ENCODE measurements at regions not wholly inside any gene's neighbourhood (a gene's known extent, or its start where the extent isn't known, plus 50 kb on each side); places are given as distances from the start of the nearest gene placed in this dataset.

DNA sequence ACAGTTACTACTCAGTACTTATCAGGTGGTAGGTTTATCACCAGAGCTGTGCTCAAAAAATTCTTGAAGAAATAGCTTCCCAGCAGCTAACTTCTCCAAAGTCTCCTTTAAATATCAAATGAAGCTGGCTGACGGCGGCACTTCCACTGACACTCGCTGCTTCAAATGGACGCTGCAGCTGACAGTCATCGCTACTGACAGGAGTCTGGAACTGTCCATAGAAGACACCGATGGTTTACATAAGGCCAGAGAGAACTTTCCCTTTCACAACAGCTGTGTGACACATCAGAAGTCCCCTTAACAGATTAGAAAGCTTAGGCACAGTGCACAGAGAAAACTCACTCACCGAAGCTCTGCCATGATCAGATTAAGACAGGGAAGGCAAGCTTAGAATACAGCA, 270.2 kb downstream of the SHOX2 start:
- H3K27me3 ChIP-seq (replicated peaks; ENCODE audit: insufficient read depth), result no peaks in the 10 kb centered on the region
- in situ Hi-C loops (cut with MboI), result no loop called here
- no peaks in the 10 kb centered on the region for H3K9me3 ChIP-seq (ENCODE audit: low read depth)
- H2AFZ ChIP-seq, result no peak overlapping the region
- no peaks in the 10 kb centered on the region for H3K79me2 ChIP-seq (ENCODE audit: insufficient read depth)
- no peaks in the 10 kb centered on the region for H3K36me3 ChIP-seq (ENCODE audit: low read depth)
- 52 to 53% methylated on average over 7 of the region's 7 CpGs for WGBS, 2 experiments (ENCODE audit: low coverage in 1 of 2, low lambda C conversion rate in 2 of 2, missing lambda C conversion rate in 2 of 2)
- H3K9ac ChIP-seq, result no peak overlapping the region
- no peaks in the 10 kb centered on the region for H4K20me1 ChIP-seq (ENCODE audit: insufficient read depth)
- H3K9me2 ChIP-seq (ENCODE audit: insufficient read depth), result no peaks in the 10 kb centered on the region
- no peak overlapping the region for H3K4me3 ChIP-seq
- H3F3A ChIP-seq (ENCODE audit: insufficient read depth), result peaks cover 14% of the 10 kb centered on the region
- TF ChIP-seq EZH2phosphoT487 (IDR thresholded peaks at IDR 0.05; ENCODE audit: insufficient read depth, low read depth) (no peak), EZH2 (IDR thresholded peaks at IDR 0.05; ENCODE audit: insufficient read depth, poor library complexity, severe bottlenecking) (no peak)
- H3K27ac ChIP-seq, result no peak overlapping the region
- H3K4me2 ChIP-seq (ENCODE audit: unreplicated experiment), result no peak overlapping the region
- H3K4me1 ChIP-seq (ENCODE audit: insufficient read depth), result peaks cover 26% of the 10 kb centered on the region
- DNase-seq, result peak; percentile 8

DNA sequence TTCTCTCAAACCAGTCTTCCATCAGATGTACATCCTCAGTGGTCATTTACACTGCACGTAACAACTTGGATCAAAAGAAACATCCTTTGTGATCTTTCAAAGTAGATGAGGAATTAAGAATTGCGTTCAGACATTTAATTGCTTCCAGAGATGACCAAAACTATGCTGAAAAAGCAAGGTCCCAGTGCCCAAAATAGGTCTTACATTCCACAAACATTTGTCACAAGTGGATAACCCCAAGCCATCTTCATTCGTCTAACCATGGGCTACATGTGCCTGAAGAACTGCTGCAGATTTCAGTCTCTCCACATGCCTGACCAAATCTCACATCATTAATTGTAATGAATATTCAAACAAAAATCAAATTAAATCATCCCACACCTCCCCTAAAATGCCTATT, 273.6 kb downstream of the SHOX2 start:
- Histone ChIP-seq H3K79me2 (ENCODE audit: insufficient read depth) (no peaks in the 10 kb centered on the region), H3K4me1 (ENCODE audit: insufficient read depth) (peaks cover 23% of the 10 kb centered on the region), H3K4me3 (no peak overlapping the region), H3K9me2 (ENCODE audit: insufficient read depth) (no peaks in the 10 kb centered on the region), H3K9me3 (ENCODE audit: low read depth) (no peaks in the 10 kb centered on the region), H2AFZ (0 out of 2 replicates have a peak overlapping the region, but pooled peaks have one; percentile 4), H3K4me2 (ENCODE audit: unreplicated experiment) (peak overlapping the region; percentile 45), H3K27ac (no peak overlapping the region), H3F3A (ENCODE audit: insufficient read depth) (peaks cover 14% of the 10 kb centered on the region), H3K9ac (no peak overlapping the region), H3K36me3 (ENCODE audit: low read depth) (no peaks in the 10 kb centered on the region), H3K27me3 (replicated peaks; ENCODE audit: insufficient read depth) (no peaks in the 10 kb centered on the region), H4K20me1 (ENCODE audit: insufficient read depth) (no peaks in the 10 kb centered on the region)
- WGBS, 2 experiments (ENCODE audit: low coverage in 1 of 2, low lambda C conversion rate in 2 of 2, missing lambda C conversion rate in 2 of 2), result 8 to 11% methylated on average over 3 of the region's 3 CpGs
- in situ Hi-C loops (cut with MboI), result no loop called here
- TF ChIP-seq EZH2 (IDR thresholded peaks at IDR 0.05; ENCODE audit: insufficient read depth, poor library complexity, severe bottlenecking) (no peak), EZH2phosphoT487 (IDR thresholded peaks at IDR 0.05; ENCODE audit: insufficient read depth, low read depth) (no peak)
- DNase-seq, result peak; percentile 65

DNA sequence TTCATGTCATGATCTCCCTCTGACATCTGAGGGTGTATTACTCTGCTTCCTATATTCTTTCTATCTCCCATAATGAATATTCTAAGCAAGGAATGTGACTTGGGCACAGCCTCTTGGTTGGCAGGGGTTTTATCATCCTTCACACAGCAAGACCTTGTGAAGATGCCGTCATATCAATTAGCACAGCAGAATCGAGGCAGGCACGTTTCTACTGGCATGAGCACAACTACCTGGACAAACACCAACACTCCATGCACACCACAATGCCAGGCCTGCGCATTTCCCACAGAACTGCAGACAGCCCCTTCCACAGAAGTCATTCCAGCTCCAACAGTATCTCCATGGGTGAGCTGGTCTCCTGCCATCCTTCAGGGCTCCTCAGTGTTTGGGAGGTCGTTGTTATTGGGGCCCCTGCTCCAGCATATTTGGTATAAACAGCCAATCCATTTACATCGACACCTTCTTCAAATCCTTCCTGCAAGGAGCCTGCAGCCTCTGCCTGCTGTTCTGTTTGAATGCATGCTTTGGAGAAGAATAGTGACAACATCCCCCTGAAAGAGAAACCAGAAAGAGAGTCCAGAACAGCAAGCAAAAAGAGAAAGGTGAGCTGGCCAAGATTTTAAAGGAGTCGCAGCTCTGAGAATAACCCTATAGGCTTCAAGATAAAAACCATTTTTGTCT, 275.5 kb downstream of the SHOX2 start:
- Histone ChIP-seq H3K27me3 (replicated peaks; ENCODE audit: insufficient read depth) (no peaks in the 10 kb centered on the region), H3F3A (ENCODE audit: insufficient read depth) (peaks cover 14% of the 10 kb centered on the region), H3K4me1 (ENCODE audit: insufficient read depth) (peaks cover 15% of the 10 kb centered on the region), H4K20me1 (ENCODE audit: insufficient read depth) (no peaks in the 10 kb centered on the region), H3K36me3 (ENCODE audit: low read depth) (no peaks in the 10 kb centered on the region), H3K4me2 (ENCODE audit: unreplicated experiment) (no peak overlapping the region), H2AFZ (no peak overlapping the region), H3K9me2 (ENCODE audit: insufficient read depth) (no peaks in the 10 kb centered on the region), H3K9me3 (ENCODE audit: low read depth) (no peaks in the 10 kb centered on the region), H3K79me2 (ENCODE audit: insufficient read depth) (no peaks in the 10 kb centered on the region), H3K9ac (no peak overlapping the region), H3K4me3 (no peak overlapping the region), H3K27ac (no peak overlapping the region)
- 73 to 76% methylated on average over 7 of the region's 7 CpGs for WGBS, 2 experiments (ENCODE audit: low coverage in 1 of 2, low lambda C conversion rate in 2 of 2, missing lambda C conversion rate in 2 of 2)
- no peak for TF ChIP-seq EZH2 (IDR thresholded peaks at IDR 0.05; ENCODE audit: insufficient read depth, poor library complexity, severe bottlenecking)
- TF ChIP-seq EZH2phosphoT487 (IDR thresholded peaks at IDR 0.05; ENCODE audit: insufficient read depth, low read depth), result no peak
- DNase-seq, result no peak
- in situ Hi-C loops (cut with MboI), result no loop called here

DNA sequence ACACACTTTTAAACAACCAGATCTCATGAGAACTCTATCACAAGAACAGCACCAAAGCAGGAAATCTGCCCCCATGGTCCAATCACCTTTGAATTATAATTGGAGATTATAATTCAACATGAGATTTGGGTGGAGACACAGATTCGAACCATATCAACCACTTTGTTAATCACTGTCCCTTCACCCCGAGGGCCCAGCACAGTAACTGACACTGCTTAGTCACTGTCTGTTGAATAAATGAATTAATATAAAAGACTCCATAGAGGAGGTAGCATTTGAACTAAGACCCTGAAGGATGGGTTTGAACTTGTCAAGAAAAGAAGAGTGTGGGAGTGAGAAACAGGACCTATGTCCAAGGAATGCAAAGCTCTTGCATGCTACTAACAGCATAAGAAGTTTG, 276.4 kb downstream of the SHOX2 start:
- no peak overlapping the region for H3K4me3 ChIP-seq
- no peak overlapping the region for H2AFZ ChIP-seq
- H3K27me3 ChIP-seq (replicated peaks; ENCODE audit: insufficient read depth), result no peaks in the 10 kb centered on the region
- H3K4me1 ChIP-seq (ENCODE audit: insufficient read depth), result peaks cover 15% of the 10 kb centered on the region
- in situ Hi-C loops (cut with MboI), result no loop called here
- H3F3A ChIP-seq (ENCODE audit: insufficient read depth), result peaks cover 14% of the 10 kb centered on the region
- H4K20me1 ChIP-seq (ENCODE audit: insufficient read depth), result no peaks in the 10 kb centered on the region
- 62 to 72% methylated on average over 2 of the region's 2 CpGs for WGBS, 2 experiments (ENCODE audit: low coverage in 1 of 2, low lambda C conversion rate in 2 of 2, missing lambda C conversion rate in 2 of 2)
- H3K9me2 ChIP-seq (ENCODE audit: insufficient read depth), result no peaks in the 10 kb centered on the region
- H3K9ac ChIP-seq, result no peak overlapping the region
- H3K27ac ChIP-seq, result no peak overlapping the region
- no peak for DNase-seq
- no peak for TF ChIP-seq EZH2 (IDR thresholded peaks at IDR 0.05; ENCODE audit: insufficient read depth, poor library complexity, severe bottlenecking)
- TF ChIP-seq EZH2phosphoT487 (IDR thresholded peaks at IDR 0.05; ENCODE audit: insufficient read depth, low read depth), result no peak
- H3K9me3 ChIP-seq (ENCODE audit: low read depth), result no peaks in the 10 kb centered on the region
- H3K79me2 ChIP-seq (ENCODE audit: insufficient read depth), result no peaks in the 10 kb centered on the region
- H3K4me2 ChIP-seq (ENCODE audit: unreplicated experiment), result no peak overlapping the region
- H3K36me3 ChIP-seq (ENCODE audit: low read depth), result no peaks in the 10 kb centered on the region
